Cardiac muscle cell (in vitro differentiated cells and primary cell): ENCODE measurements at regions not wholly inside any gene's neighbourhood (a gene's known extent, or its start where the extent isn't known, plus 50 kb on each side); places are given as distances from the start of the nearest gene placed in this dataset.

Experiments used
- DNase-seq, 2 donors: peaks; one replicate each; pipeline versions ENCODE4 v3.0.0 to v3.0.0-alpha.2; 2010 to 2017; ENCODE audit warnings: low read depth in 1 of 2, low spot score in 1 of 2
- H3K27ac ChIP-seq: fragments of 200-600 bp; sonication (generic); 2 replicates; pipeline ENCODE4 v1.5.1; 2016
- H3K27me3 ChIP-seq: fragments of 200-600 bp; sonication (generic); 2 replicates; pipeline ENCODE4 v1.6.0; 2016; ENCODE audit warnings: control low read depth
- H3K36me3 ChIP-seq: fragments of 200-600 bp; sonication (generic); 2 replicates; pipeline ENCODE4 v1.5.1; 2016; ENCODE audit warnings: control low read depth
- H3K4me1 ChIP-seq: fragments of 200-600 bp; sonication (generic); 2 replicates; pipeline ENCODE4 v1.8.1; 2017; ENCODE audit warnings: low read depth, mild to moderate bottlenecking, mixed run types
- H3K4me3 ChIP-seq: fragments of 200-600 bp; sonication (generic); 2 replicates; pipeline ENCODE4 v1.5.1; 2016; ENCODE audit warnings: mild to moderate bottlenecking
- H3K9me3 ChIP-seq: fragments of 200-600 bp; sonication (generic); 2 replicates; pipeline ENCODE4 v1.5.1; 2017; ENCODE audit warnings: low read depth, mild to moderate bottlenecking, control low read depth
- TF ChIP-seq, protein P1 (sequence below): IDR thresholded peaks from 2 replicates; pipeline ENCODE4 v1.5.1; 2012; ENCODE audit warnings: low read depth, mild to moderate bottlenecking, low read length

DNA sequence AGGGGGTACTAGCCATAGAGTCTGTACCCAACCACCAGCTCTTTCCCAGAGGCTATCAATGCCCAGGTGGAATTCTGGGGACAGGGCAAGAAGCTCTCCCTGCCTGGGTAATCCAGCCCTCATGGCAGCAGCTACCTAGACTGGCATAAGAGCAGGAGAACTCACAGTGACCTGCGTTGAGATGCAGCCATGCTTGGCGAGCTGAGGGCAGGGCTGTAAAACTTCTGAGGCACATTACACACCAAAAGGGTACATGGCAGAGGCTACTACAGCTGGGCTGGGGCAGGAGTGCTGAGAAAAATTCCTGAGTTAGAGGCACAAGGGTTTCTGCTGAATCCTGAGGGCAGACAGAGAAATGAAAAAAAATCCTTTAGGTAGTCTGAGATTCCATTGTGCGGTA lies 927.9 kb upstream of the B3GALT2 start:
- Histone ChIP-seq H3K4me3 (no peak overlapping the region), H3K36me3 (no peaks in the 10 kb centered on the region), H3K9me3 (no peaks in the 10 kb centered on the region), H3K4me1 (no peaks in the 10 kb centered on the region), H3K27ac (no peak overlapping the region), H3K27me3 (no peaks in the 10 kb centered on the region)
- DNase-seq, result no peak
- TF ChIP-seq, protein P1, sequence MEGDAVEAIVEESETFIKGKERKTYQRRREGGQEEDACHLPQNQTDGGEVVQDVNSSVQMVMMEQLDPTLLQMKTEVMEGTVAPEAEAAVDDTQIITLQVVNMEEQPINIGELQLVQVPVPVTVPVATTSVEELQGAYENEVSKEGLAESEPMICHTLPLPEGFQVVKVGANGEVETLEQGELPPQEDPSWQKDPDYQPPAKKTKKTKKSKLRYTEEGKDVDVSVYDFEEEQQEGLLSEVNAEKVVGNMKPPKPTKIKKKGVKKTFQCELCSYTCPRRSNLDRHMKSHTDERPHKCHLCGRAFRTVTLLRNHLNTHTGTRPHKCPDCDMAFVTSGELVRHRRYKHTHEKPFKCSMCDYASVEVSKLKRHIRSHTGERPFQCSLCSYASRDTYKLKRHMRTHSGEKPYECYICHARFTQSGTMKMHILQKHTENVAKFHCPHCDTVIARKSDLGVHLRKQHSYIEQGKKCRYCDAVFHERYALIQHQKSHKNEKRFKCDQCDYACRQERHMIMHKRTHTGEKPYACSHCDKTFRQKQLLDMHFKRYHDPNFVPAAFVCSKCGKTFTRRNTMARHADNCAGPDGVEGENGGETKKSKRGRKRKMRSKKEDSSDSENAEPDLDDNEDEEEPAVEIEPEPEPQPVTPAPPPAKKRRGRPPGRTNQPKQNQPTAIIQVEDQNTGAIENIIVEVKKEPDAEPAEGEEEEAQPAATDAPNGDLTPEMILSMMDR, result no peak

DNA sequence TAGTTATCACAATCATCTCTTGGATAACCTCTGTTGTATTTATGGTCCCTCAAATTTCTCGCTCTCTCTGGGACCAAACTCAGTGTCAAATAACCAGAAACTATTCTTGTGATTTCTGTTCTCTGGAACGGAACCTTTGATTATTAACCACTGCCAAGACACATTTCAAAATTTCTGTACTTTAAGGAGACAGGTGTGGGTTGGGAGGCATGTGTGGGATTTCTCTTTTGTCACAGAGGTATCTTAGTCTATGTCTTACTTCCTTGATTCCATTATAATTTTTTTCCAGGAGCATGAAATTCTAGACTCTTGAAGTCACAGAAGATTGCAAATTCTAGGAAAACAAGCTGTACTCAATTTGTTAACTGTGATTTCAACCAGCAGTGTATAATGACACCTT lies 919.0 kb upstream of the B3GALT2 start:
- TF ChIP-seq, protein P1, result no peak
- Histone ChIP-seq H3K36me3 (no peaks in the 10 kb centered on the region), H3K27me3 (no peaks in the 10 kb centered on the region), H3K4me1 (no peaks in the 10 kb centered on the region), H3K9me3 (no peaks in the 10 kb centered on the region), H3K27ac (no peak overlapping the region), H3K4me3 (no peak overlapping the region)
- DNase-seq, result no peak

GRCh38 chr1:194104247-194104844 lies 917.9 kb upstream of the B3GALT2 start:
- no peaks in the 10 kb centered on the region for H3K27me3 ChIP-seq
- H3K4me3 ChIP-seq, result no peak overlapping the region

GRCh38 chr1:194103516-194104246 lies 917.3 kb upstream of the B3GALT2 start:
- no peak for DNase-seq
- H3K9me3 ChIP-seq, result no peaks in the 10 kb centered on the region

More at GRCh38 chr1:194104247-194104844, 917.9 kb upstream of the B3GALT2 start:
- Histone ChIP-seq H3K4me1 (no peaks in the 10 kb centered on the region), H3K9me3 (no peaks in the 10 kb centered on the region), H3K27ac (no peak overlapping the region), H3K36me3 (no peaks in the 10 kb centered on the region)
- TF ChIP-seq, protein P1, result no peak
- peak in 1 of 2 donors; percentile 7 for DNase-seq

DNA sequence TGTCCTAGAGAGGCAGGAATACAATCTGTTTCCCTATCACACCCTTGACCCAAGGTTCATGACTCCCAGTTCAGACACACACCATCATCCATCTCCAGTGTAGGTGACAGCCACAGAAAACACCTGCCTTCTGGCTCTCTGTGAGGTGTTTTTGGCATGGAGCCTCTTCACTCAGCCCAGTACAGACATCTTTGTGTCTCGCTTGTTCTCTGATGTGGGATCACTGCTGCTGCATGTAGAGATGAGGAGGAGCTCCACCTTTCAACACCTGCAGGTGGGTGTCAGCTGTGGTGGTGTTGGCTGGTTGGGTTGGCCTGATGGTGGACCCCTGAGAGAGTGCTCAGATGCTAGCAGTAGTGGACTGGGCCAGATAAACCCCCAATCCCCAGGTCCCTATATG lies 916.7 kb upstream of the B3GALT2 start:
- H3K4me3 ChIP-seq, result no peak overlapping the region
- H3K36me3 ChIP-seq, result no peaks in the 10 kb centered on the region
- no peaks in the 10 kb centered on the region for H3K4me1 ChIP-seq
- no peaks in the 10 kb centered on the region for H3K27me3 ChIP-seq
- no peak overlapping the region for H3K27ac ChIP-seq
- H3K9me3 ChIP-seq, result no peaks in the 10 kb centered on the region
- no peak for DNase-seq
- TF ChIP-seq, protein P1, result no peak

More at GRCh38 chr1:194103516-194104246, 917.3 kb upstream of the B3GALT2 start:
- no peaks in the 10 kb centered on the region for H3K36me3 ChIP-seq
- TF ChIP-seq, protein P1, result no peak
- no peak overlapping the region for H3K4me3 ChIP-seq
- H3K27ac ChIP-seq, result no peak overlapping the region
- H3K4me1 ChIP-seq, result no peaks in the 10 kb centered on the region
- H3K27me3 ChIP-seq, result no peaks in the 10 kb centered on the region
